ENCODE measurements at regions not wholly inside any gene's neighbourhood (a gene's known extent, or its start where the extent isn't known, plus 50 kb on each side); places are given as distances from the start of the nearest gene placed in this dataset.

GRCh38 chr3:28649266-28649665 is 300.6 kb upstream of the AZI2 start:
- no peak overlapping the region for H3K4me3 ChIP-seq
- no peak overlapping the region for H2AFZ ChIP-seq
- H3K36me3 ChIP-seq (ENCODE audit: insufficient read depth): no peaks in the 10 kb centered on the region
- no peaks in the 10 kb centered on the region for H3K9me2 ChIP-seq (ENCODE audit: insufficient read depth)
- no peak overlapping the region for H3K27ac ChIP-seq (ENCODE audit: low read depth)
- no peak overlapping the region for H3K4me2 ChIP-seq
- no peaks in the 10 kb centered on the region for H3K36me3 Mint-ChIP-seq (ENCODE audit: low read depth)
- H3K9me3 Mint-ChIP-seq: no peaks in the 10 kb centered on the region
- no peaks in the 10 kb centered on the region for H3K27me3 Mint-ChIP-seq (ENCODE audit: insufficient read depth, low read depth, poor library complexity)
- no peaks in the 10 kb centered on the region for H3F3A ChIP-seq (replicated peaks; ENCODE audit: low read depth)
- H3K4me1 Mint-ChIP-seq: peaks cover 3% of the 10 kb centered on the region
- H3K27ac Mint-ChIP-seq: no peak overlapping the region
- H3K4me3 Mint-ChIP-seq: no peak overlapping the region
- TF ChIP-seq STAT1 (IDR thresholded peaks at IDR 0.05; ENCODE audit: unreplicated experiment) (no peak), CREB1 (CRISPR knock-in tag; IDR thresholded peaks at IDR 0.05; ENCODE audit: low read depth) (no peak), EZH2phosphoT487 (IDR thresholded peaks at IDR 0.05; ENCODE audit: unreplicated experiment) (no peak), REST (IDR thresholded peaks at IDR 0.05; ENCODE audit: unreplicated experiment) (no peak), EZH2 (IDR thresholded peaks at IDR 0.05; ENCODE audit: low read depth, unreplicated experiment) (no peak), POLR2AphosphoS5 (IDR thresholded peaks at IDR 0.05; ENCODE audit: low read depth) (no peak), JUNB (IDR thresholded peaks at IDR 0.05; ENCODE audit: unreplicated experiment) (no peak), NANOG (IDR thresholded peaks at IDR 0.05; ENCODE audit: borderline replicate concordance) (no peak), ZNF114 (CRISPR knock-in tag; IDR thresholded peaks at IDR 0.05) (no peak), ZNF331 (CRISPR knock-in tag; IDR thresholded peaks at IDR 0.05; ENCODE audit: low read depth) (no peak), ETS1 (IDR thresholded peaks at IDR 0.05) (no peak), CTCF (conservative IDR thresholded peaks at IDR 0.05; ENCODE audit: low read depth in 2 of 2) (no peak), ZNF462 (CRISPR knock-in tag; IDR thresholded peaks at IDR 0.05) (no peak)
- no peaks in the 10 kb centered on the region; the same call in 1 of the 2 replicates for H3K79me2 ChIP-seq (replicated peaks; ENCODE audit: insufficient read depth)
- H3K27me3 ChIP-seq (ENCODE audit: insufficient read depth): no peaks in the 10 kb centered on the region
- H4K20me1 ChIP-seq (replicated peaks; ENCODE audit: insufficient read depth): no peaks in the 10 kb centered on the region
- DNase-seq (ENCODE audit: low spot score) (no peak), ATAC-seq (no peak)
- no peaks in the 10 kb centered on the region for H3K4me1 ChIP-seq (ENCODE audit: insufficient read depth)
